OCI-M1 (cell line): ENCODE measurements at regions not wholly inside any gene's neighbourhood (a gene's known extent, or its start where the extent isn't known, plus 50 kb on each side); places are given as distances from the start of the nearest gene placed in this dataset.

Source experiments
- DNase-seq: peaks from one replicate; lab custom pipeline; 2025; lab: John Stamatoyannopoulos, UW

DNA sequence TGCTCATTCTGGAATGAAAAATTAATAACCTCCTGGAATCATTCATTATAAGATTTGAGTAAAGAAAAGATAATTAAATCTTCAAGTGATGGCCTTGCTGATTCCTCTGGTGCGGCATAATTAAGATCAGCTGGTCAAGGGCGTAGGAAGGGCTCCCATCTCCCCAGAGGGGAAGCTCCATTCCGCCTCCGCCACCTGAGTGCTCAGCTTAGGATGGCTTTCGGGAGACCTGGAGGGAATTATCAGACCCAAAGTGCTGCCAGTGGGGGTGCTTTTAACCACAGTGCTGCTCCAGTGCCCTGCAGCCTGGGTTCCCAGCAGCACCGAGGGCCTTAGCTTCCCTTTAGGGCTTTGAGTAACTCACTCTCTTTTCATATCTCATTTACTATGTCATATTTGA, 556.6 kb upstream of the RGMA start:
- DNase-seq = no peak

DNA sequence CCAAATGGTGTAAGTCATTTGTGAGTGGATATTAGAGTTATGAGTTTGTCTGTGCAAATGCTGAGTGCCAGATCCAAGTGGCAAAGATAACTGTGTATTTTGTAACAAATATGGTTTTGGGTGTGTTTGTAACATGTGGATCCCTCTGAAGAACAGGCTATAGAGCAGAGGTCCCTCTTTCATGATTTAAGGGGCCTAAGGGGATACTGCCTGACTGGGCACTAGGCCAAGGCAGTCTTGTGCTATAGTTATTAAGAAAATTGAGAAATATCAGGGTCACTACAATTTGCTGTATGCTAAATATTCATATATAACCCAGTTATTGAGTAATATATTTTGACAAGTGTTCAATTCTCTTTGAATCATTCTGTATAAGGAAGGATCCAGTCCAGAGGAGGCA, 555.6 kb upstream of the RGMA start:
- no peak for DNase-seq

DNA sequence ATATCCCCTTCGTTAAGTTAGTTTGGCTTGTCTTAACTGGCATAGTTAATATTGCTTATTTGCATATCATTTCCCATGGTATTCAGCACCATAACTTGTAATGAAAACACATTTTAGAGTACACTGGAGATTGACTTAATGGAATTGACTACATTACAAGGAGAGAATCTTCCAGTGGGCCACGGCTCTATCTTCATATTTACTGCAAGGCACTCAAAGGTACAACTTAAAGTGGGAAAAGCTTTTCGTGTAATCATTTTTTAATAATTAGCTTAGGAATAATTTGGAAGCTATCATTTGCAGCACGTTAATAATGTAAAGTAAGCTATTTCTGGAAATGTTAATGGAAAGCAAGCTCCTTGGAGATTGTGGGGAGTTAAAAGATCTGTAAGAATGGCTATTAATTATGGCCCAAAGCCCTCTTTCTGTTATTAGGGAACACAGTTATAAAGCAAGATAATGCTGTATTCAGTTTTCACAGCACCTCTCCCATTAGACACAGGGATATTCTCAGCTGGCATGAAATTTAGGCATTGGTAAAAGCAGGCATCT, 551.5 kb upstream of the RGMA start:
- no peak for DNase-seq

DNA sequence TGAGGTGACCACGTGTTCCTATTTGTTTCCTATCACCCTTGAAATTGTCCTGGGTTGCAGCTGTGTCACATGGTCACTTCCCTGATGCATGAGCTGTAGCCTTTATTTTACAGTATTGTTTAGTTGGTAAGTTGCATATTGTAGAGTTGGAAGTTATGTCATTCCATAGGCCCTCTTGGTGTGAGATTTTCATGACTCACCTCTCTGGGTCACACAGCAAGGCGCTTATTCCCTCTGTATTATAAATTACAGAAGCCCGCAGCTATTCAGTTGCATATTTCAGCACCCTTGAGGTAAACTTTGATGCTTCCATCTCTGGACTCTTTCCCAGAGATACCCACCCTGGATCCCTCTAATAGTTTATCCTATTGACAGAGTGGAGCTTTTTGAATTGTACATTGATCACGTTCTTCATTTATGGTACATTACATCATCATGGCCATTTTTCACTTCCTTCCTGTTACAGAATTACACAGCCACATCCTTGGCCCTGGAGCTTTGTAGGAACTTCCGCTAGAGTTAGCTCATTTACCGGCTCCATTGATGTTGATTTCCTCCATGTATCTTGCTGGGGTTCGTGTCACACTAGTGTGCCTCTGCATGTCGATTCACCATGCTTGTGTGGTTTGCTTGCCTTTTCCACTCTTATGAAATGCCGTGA, 543.1 kb upstream of the RGMA start:
- no peak for DNase-seq

DNA sequence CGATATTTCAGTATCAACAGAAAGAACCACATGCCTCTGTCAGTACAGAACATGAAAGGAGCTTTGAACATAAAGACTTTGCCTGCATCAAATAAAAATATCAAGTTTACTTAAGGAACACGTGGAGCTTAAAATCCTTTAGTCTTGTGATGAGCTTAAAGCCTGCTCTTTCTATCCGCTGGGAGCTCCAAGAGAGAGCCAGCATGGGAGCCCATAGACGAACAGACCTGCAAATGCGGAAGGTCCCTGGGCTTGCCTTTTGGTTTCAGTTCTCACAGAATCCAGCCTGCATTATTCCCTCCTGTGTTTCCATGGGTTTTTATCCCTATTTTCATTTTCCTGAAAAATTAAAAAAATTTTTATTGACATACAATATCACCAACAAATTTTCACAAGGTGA, 530.6 kb upstream of the RGMA start:
- DNase-seq = no peak

DNA sequence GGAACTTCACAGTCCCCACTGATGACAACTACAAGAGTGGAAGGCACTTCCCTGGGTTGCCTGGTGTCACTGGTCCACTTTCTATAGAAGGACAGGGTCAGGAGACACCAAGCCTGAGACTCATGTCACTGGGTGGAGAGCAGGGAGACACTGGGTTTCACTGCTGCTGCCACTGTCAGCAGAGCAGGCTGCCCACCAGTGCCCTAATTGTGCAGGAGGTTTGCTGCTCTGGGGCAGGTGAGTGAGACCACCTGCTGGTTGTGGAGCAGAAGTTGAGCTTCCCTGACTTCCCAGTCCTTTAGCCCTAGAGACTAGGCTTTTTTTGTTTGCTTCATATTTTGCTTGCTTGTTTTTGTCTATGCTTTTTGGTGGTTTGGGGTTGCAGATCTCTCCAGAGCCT, 528.4 kb upstream of the RGMA start:
- DNase-seq = no peak

DNA sequence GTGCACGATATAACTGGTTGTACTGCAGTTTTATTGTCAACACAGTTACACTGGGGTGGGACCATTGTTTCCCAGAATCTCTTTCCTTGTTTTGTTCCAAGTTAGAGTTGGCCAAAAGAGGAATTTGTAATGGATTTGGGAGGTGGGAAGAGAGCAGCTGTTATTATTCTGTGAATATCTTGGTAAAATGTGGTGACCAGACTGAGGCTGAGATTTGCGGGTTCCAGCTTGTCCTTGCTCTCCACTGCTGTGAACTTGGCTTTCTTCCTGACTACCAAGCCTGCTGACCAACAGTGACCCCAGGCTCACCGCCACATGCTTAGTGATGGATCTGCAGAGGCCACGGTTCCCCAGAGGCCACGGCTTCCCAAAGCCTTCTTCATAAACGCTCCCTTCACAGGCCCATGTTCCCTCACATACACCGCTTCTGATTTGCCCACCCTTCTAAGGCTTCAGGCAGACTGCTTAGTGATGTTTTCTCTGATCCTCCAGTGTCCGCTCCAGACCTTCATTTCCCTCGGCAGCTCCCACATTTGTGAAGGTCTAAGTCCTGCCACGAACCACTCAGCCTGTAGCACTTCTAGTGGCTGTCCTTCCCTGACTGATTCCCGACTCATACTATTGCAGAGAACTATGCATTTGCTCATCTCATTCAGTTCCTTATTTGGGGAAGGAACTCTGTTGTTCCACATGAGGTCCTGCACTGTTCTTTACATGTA, 525.5 kb upstream of the RGMA start:
- DNase-seq = no peak

DNA sequence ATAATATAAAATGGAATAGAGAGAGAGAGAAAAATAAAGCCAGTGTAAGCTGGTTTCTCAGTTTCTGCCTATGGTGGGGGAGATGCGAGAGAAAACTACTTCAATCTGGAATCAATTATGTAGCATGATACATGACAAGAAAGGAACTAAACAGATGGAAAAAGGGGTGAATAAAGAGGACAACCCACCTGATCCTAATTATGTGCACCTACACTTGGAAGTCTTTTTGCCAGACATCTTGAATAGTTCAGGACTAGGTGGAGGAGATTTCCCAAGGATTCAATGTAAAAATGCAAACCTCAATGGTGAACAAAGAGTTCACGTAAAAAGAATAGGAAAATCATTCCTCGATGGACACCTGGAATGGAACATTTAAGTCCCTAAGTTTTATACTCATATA, 524.4 kb upstream of the RGMA start:
- no peak for DNase-seq

DNA sequence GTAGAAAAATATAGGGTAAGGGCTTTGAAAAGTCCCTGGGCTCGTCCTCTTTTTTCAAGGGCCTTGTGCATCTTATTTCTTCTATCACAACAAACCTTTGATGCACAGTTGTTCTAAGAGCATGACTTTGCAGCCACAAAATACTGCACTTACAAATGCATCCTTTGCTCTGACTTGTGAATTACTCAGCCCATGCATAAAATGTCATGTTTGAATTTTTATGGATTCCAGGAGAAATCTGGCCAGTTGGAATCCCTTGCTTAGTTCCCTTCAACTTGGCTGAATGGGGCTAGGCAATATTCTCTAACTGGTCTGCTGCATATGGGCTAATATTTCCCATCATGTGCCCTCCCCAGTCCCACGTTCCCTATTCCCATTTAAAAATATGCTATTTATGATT, 523.9 kb upstream of the RGMA start:
- no peak for DNase-seq

DNA sequence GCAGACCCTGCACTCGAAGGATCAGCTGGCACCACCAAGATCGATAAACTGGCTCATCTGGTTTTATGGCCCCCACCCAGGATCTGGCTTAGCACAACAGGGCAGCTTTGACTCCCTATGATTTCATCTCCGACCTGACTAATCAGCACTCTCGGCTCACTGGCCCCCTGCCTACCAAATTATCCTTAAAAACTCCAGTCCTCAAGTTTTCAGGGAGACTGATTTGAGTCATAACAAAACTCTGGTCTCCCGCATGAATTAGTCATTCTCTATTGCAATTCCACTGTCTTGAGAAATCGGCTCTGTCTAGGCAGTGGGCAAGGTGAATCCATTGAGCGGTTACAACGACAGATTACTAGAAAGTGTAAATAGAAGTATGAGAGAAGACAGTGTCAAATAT, 521.9 kb upstream of the RGMA start:
- no peak for DNase-seq

DNA sequence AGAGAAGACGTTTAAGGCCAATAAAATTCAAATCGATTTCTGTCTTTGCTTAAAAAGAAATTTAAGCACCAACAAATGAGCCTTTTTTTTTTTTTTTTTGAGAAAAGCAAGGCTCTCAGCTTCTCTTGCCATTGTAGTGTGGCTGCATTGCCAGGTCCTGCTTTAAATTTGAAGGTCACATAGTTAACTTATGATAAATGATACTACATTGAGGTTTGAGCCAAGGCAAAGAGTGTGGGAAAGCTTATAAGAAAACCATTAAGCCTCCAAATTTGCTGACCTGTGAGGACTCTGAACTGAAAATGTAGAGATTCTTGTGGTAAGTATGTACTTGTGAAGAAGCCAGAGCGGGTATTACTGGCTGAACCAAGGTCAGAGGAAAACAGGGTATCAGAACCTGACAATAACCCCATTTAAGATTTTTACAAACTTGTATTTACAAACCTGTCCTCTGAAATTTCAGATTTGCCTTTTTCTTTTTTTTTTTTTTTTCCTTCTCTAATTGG, 519.7 kb upstream of the RGMA start:
- DNase-seq = no peak

DNA sequence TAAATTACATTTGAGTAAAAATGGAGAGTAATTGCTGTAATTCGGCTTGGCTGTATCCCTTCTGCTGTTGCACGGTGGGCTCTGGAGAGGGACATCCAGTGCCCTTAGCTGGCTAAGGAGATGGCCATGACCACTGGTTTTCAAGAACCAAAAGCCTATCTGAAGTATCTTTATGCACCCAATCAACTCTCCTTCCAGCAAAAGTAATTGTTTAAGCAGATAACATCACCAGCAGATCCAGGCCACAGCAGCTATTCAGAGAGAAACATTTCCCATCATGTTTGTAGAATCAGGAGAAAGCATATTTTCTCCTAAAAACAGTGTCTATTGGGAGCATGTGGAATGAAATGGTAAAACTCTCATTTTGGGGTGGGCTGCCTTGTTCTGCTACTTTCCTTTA, 514.5 kb upstream of the RGMA start:
- no peak for DNase-seq

DNA sequence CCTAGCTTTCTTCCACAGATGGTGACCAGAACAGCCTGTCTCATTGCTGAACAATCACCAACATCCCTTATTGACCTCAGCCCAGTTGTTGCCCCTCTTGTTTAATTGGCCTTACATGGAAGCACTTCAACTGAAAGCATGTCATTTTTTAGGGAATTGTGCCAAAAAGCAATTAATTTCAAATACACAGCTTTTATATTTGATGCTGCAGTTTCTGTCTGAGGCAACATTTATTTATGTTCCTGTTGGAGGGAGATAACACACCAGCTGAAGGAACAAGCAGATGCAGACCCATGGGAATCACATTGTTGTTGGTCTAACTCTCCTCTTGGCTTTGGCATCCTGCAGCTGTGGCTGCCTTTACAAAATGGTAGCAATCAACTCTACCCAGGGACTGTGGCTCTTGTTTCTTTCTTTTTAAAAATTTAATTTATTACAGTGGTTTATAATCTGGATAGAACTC, 498.1 kb upstream of the RGMA start:
- no peak for DNase-seq

DNA sequence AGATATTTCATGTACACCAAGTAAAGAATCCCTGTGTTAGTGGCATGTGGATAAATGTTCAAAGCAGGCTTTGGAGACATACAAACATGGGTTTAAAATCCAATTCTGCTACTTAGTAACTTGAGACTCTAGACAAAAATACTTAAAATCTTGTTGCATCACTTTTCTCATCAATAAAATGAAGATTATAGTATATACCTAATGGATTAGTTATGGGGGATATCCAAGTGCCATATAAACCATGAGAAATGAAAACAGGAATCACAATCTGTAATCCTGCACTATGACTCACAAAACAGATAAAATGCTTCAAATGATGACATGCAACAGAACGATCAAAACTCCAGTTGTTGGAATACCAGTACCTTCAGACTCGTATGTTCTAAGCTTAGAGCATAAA, 496.0 kb upstream of the RGMA start:
- DNase-seq = no peak

DNA sequence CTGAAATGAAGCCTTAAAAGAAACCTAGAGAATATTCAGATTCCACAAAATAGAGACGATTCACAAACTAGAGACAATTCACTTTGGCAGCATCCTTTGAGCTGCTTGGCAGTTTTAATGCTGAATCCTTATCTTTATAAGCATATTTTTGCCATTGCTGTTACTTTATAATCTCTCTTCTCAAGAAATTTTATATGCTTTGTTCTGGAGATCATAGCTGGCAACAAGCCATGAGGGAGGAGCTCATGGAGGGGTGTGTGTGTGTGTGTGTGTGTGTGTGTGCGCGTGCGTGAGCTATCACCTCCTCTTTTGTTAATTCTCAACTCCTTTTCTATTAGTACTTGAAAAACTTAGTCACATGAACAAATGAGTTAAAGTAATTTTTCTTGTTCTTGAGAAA, 495.0 kb upstream of the RGMA start:
- no peak for DNase-seq

DNA sequence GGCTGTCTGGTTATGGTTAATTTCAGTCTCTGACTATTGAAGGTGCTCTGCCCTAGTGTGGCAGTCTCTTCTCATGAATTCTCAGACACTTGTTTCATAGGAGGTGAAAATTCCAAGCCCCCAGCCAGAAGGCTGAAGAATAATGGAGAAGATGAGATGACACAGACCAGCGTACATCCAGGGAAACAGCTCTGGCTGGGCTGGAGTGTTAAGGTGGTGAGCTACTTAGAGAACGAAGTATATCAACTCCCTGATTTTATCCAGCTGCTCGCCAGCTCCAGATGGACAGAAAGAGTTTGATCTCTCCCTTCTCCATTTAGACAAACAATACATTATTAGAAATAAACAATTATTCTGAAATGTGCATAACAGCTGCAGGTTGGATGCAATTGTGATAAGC, 494.5 kb upstream of the RGMA start:
- DNase-seq = no peak

DNA sequence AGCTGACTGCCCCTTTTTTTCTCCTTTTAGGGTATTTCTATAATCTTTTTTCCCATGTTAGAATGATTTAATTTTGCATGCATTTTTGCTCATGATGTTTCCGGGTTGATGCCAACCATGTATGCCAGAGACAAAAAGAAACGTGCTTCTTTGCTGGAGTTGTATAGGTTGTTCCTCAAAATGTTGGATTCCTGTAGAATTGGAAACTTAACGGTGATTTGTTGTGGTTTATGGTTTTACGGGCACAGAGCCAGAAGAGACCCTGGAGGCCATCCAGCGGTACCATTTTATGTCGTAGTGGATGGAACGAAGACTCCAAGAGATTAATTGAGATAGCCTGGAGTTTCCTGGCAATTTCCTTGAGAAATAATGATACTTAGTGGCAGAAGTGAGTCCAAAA, 481.5 kb upstream of the RGMA start:
- no peak for DNase-seq

DNA sequence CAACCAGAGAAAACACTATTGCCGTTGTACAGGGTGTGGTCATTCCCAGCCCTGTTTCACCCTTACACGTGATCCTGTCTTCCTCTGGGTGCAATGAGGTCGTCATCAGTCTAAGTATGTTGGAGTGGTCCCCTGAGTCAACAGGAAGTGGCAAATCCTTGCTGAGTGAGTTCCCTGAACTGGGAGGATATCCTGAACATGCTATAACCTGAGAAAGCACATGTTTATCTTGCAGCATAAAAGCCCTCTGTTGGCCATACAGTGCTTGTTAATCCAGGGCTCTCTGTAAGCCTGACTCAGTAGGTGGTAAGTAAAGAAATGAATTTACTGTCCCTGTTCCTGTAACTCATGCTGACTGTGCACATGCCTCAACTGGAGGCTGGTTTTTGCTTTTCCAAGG, 477.8 kb upstream of the RGMA start:
- no peak for DNase-seq

DNA sequence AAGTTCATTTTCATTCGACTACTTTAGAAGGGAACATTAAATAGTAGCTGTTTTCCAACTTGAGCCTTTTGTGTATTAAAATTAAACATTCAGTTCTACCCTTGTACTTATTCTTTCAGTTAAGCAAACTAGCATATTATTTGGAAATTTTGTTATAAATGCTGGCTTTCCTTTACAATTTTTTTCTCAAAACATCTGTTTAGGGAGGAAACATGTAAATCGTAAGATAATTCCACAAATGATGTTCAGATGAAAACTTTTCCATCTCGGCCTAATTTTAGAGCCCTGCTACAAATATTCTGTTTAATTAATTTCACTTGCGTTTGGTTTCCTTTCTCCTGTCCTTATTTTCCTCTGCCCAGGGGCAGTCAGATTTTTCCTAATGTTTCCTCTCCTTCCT, 476.2 kb upstream of the RGMA start:
- DNase-seq = no peak

DNA sequence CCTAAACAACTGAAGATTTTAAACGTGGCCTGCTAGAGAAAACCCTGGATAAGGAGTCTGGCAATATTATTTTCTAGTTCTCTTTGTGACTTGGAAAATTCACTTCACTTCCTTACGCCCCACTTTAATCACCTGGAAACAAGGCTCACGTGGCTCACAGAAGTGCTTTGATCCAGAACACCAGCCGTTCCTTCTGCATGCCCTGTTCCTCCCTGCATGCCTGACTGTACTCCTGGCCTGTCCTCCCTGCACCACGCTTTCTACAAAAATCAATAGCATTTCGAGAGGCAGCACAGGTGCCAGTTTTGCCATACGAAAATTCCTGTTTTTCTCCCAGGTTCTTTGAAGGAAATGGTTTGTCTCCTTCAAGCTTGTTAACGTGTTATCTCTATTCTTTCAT, 474.2 kb upstream of the RGMA start:
- no peak for DNase-seq

DNA sequence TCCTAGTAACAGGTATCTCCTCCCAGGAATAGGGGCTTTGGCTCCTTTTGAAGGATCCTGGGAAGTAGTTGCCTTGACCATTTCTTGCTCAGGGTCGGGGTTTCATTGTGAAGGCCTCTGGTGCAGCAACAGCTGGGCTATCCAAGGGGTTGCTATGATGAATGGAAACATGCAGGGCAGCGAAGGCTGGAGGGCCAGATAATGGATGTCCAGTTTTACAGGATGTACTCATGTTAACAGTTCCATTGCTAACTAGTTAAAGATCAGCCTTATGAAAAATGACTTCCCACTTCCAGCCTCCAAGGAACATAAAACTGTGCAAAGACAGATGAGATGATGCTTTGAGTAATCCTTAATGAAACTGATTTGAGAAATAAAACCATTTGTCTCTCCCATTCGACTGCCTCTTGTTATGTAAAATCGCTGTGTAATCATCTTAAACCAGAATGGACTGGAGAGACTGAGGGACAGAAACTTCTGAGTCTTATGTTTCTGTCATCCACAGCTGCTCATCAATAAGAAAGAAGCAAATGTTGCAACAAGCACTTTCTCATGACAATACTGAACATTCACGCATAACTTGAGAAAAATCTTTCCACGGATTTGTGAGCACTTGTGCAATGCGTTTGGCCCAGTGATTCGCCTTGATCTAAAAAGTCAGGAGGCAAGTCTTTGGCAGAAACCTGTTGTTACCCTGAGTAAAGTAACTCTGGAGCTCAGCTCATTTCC, 473.5 kb upstream of the RGMA start:
- no peak for DNase-seq

DNA sequence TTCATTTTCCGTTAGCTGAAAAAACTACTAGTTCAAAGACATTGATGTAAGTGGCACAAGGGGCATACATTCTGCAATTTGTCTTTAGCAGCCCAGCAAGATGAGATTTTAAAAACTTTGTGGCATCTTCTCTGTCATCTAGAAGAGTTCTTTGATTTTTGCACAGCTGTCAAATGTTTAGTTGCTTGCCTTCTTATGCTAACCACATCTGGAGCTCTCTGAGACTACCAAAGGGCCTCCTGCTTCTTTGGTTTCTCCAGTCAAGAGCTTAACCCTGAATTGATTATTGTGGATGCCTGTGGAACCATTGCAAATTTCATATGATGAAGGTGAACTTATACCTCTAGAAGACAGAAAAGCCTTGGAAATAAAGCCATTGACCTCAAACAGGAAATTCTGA, 468.7 kb upstream of the RGMA start:
- no peak for DNase-seq
